HG02938 (cell line): ENCODE measurements at regions not wholly inside any gene's neighbourhood (a gene's known extent, or its start where the extent isn't known, plus 50 kb on each side); places are given as distances from the start of the nearest gene placed in this dataset.
A peak's percentile ranks its signal among the peaks of the same experiment; 100 is the strongest.
"Not testable (repeated sequence)": the region's sequence is repeated elsewhere in the genome, so short reads cannot be mapped to it uniquely, and the experiment has no call there.

Experiments
- ATAC-seq: cut with Tn5 transposase; IDR thresholded peaks from one replicate; pipeline ENCODE4 v1.9.1; 2021; ENCODE audit warnings: mild to moderate bottlenecking, moderate library complexity; ENCODE audit not compliant: unreplicated experiment

DNA sequence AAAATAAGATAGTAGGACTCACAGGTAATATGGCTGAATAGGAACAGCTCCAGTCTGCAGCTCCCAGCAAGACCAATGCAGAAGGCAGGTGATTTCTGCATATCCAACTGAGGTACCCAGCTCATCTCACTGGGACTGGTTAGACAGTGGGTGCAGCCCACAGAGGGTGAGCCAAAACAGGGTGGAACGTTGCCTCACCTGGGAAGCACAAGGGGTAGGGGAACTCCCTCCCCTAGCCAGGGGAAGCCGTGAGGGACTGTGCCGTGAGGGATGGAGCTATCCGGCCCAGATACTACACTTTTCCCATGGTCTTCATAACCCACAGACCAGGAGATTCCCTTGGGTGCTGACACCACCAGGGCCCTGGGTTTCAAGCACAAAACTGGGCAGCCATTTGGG is 114.8 kb upstream of the GNAI1 start:
- not testable (repeated sequence) for ATAC-seq

DNA sequence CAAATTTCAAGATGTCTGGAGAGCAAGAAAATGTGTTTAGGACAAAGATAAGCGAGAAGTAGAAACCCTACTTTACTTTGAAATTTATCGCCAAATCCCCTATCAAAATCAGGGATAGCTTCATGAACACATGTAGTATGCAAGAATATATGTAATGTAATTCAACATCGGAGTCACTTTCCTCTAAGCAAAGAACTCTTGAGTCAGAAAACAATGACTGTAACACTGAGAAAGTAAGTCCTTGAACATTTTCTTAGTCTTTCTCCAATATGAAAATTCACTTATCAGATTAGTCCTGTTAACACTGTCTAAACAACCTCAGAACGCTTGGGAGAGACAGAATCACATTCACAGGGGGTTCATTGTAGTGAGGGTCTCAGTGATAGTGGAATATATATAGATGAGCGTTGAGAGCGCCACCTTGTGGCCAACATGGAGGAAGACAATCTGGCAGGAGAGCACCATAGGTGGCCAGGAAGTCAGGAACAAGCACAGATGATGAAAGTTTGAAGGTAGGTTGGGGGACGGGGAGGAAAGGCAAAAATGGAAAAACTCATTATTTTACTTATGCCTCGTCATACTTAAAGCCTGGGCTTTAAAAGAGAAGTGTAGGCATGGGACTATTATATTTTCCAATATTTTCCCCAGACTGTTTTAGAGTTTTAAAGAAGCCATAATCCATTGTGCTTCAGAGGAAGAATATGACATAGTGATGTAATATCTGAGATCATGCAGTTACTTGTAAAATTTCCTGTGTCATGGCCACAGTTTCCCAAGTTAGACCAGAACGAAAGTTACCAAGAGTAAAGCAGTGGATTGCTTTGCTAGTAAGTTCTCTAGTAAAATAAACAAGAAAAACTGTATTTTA is 115.5 kb upstream of the GNAI1 start:
- ATAC-seq: peak; percentile 97

DNA sequence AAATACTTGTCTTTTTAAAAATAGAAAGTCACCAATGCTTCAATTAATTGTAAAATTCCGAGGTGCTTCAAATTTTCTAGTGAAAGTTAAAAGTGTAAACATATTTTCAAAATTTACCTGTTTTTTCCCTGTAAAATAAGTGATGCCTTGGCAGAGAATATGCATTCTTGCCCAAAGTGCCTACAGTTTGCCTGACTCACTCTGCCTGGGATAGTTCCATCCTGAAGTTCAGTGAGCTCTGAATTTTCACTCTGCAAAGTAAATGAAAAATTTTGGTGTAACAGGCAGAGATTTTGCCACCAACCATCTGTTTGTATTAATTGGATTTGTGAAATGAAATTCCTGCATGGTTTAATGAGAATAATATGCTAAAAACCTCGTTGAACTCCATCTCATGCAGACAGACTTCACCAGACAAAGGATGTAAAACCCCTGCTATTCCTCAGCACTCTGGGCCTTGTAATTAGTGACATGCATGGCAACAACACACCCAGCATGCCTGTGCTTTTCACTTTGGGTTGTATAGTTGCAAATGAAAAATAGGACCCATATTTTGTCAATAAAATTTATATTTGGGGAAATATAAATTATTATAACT is 117.4 kb upstream of the GNAI1 start:
- ATAC-seq: no peak

DNA sequence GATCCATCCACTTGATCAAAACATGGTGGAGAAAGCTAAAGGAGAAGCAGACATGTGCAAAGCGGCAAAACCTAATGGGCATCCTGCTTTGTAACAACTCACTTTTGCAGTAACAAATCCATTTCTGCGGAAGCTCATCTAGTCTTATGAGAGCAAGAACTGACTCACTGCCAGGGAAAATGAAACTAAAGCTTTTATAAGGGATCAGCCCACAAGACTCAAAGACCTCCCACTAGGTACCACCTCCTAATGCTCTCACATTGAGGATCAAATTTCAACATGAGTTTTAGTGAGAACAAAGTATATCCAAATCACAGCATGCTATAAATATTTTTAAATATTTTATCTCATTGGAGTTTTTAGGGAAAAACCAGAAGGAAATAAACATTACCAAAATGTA is 120.1 kb upstream of the GNAI1 start:
- no peak for ATAC-seq

DNA sequence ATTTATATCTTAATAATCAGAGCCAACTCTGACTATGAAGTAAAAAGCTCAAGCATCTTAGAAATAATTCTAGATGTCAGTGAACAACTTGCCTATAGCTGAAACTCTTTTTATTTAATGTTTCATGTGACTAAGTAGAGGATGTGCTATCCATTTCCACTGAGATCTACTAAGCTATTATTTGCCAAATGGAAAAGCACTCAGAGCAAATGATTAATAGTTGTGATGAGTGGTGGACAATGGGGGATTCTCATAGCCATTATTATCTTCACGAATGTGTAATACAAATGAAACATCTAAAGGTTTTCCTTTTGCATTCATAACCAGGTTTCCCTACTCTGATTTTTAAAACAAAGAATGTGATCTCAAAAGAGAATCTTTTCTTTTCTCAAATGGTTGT is 126.6 kb upstream of the GNAI1 start:
- no peak for ATAC-seq

DNA sequence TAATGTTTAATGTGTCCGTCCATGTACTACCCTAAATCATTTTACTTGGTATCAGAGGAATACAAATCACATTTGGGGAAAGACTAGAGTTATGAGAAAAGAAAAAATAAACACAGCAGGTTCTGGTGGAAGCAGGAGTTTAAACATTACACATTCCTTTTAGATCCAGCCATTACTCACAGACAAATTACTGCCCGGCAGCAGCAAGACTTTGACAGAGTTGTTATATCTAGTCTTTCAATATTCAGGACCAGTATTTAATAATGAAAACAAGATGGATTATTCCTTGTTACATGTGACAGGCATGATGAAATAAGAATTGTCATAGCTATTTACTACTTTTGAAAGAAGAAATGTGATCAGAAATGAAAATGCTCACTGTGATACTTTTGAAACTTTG is 131.8 kb upstream of the GNAI1 start:
- ATAC-seq: no peak

DNA sequence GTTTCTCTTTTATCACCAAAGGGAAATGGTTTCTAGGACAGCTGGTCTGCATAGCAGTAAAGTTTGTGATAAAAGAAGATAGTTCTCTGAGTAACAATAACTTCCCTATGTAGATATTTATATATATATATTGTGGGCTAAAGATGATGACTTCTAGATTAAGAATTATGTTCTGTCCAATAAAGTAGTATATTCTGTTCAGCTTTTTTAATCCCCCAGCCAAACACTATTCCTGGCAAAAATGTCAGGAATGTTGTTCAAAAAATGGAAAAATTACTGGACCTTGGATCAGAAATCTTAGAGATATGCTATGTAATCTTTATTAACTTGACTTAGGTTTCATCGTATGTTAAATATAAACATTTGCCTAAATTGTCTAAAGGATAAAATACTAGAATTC is 136.3 kb upstream of the GNAI1 start:
- ATAC-seq: no peak

DNA sequence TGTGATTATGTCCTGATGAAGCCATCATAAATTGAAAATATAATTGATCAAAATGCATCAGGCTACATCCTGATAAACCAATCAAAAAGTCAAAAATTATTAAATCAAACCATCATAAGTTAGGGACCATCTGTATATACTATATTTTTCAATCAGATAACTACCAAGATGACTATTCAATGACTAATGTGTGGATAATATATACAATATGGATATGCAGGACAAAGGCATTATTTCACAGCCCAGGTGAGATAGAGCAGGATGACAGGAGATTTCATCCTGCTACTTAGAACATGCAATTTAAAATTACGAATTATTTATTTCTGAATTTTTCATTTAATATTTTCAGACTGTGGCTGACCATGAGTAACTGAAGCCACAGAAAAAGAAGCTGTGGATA is 137.3 kb upstream of the GNAI1 start:
- no peak for ATAC-seq

DNA sequence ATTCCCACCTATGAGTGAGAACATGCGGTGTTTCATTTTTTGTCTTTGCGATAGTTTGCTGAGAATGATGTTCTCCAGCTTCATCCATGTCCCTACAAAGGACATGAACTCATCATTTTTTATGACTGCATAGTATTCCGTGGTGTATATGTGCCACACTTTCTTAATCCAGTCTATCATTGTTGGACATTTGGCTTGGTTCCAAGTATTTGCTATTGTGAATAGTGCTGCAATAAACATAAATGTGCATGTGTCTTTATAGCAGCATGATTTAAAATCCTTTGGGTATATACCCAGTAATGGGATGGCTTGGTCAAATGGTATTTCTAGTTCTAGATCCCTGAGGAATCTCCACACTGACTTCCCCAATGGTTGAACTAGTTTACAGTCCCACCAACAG is 138.9 kb upstream of the GNAI1 start:
- ATAC-seq: not testable (repeated sequence)

DNA sequence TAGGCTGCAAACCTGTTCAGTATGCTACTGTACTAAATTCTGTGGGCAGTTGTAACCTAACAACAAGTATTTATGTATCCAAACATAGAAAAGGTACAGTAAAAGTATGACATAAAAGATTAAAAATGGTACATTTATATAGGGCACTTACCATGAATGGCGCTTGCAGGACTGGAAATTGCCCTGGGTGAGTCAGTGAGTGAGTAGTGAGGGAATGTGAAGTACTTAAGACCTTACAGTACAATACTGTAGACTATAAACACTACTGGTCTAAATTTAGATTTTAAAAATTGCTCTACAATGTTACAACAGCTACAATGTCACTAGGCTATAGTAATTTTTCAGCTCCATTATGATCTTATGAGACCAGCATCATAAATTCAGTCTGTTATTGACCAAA is 146.0 kb upstream of the GNAI1 start:
- no peak for ATAC-seq

DNA sequence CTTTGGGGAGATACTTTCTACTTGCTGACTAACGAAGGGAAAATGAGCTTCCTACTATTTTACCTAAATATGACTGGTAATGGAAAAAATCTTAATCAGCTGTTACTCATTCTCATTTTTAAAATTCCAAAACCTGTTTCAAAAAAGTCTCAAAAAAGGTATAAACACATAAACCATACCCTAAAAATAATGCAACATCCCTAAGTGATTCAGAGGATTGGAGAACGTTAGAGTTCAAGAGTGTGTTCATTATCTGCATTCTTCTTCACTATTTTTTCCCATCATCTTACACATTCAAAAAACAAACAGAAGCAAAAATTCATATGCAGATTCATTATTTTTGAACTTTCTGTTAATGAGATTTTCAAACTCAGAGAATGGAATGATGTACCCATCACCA is 150.4 kb upstream of the GNAI1 start:
- no peak for ATAC-seq

DNA sequence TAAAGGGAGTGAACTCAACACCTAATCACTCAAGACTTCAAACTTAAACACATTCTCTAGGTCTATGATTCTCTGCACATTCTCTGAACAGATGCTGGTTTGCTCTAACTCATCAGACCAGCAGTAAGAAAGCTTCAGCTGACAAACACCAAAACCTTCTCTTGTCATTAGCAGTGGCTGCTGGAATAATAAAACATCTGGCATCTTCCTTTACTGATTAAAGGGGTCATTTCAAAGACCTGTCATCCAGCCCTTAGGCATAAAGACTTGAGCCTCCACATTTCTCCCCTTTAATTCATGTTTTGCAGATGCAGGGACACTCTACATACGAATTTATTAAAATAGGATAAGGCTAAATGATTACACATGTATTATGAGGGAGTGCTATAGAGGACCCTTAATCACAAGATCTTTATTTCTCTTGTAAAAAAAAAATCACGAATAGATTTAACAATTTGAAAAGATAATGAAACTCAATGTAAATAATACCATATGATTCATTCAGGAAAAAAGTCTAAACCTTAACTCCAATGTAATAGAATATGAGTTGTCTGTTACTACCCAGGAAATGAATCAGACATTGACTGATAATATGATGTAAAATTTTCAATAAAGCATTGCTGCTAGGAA is 152.4 kb upstream of the GNAI1 start:
- no peak for ATAC-seq

DNA sequence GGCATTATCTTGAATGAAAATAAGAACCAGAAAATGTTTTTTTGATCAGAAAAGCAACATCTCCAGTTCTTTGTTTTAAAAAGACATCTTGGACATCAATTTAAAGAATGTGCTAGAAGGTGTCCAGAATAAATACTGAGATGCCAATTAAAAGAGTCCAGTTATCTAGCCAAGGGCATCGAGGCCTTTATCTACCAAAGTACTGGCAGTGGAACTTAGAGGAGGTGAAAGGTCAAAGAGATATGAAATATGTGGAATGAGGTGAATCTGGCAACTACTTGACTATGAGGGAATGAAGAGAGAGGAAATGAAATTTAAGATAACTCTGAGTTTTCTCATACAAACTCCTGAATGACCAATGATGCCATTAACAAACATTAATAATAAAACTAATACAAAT is 154.3 kb upstream of the GNAI1 start:
- ATAC-seq: no peak

DNA sequence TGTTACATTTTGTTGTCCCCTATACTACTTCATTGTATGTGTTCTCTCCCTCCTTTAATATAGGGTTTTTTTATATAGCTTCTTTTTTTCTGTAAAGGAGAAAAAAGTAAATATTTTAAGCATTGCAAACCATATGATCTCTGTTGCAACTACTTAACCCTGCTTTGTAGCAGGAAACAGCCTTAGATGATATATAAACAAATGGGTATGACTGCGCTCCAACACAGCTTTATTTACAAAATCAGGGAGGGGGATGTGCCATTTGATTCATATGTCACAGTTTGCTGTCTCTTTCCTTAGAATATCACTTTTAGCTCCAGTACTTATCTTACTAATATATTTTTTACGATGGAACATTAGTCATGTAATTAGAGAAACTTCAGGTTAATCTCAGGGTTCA is 155.2 kb upstream of the GNAI1 start:
- ATAC-seq: no peak

DNA sequence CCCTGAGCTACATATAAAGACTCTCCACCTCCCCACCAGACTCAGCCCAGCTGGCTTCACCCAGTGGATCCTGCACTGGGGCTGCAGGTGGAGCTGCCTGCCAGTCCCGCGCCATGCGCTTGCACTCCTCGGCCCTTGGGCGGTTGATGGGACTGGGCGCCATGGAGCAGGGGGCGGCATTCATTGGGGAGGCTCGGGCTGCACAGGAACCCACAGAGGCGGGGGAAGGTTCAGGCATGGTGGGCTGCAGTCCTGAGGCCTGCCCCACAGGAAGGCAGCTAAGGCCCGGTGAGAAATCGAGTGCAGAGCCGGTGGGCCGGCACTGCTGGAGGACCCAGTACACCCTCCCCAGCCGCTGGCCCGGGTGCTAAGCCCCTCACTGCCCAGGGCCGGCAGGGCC is 157.2 kb upstream of the GNAI1 start:
- no peak for ATAC-seq

DNA sequence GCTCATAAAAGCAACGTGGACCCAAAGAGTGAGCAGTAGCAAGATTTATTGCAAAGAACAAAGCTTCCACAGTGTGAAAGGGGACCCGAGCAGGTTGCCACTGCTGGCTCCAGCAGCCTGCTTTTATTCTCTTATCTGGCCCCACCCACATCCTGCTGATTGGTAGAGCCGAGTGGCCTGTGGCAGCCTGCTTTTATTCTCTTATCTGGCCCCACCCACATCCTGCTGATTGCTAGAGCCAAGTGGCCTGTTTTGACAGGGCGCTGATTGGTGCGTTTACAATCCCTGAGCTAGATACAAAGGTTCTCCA is 158.0 kb upstream of the GNAI1 start:
- ATAC-seq: not testable (repeated sequence)

DNA sequence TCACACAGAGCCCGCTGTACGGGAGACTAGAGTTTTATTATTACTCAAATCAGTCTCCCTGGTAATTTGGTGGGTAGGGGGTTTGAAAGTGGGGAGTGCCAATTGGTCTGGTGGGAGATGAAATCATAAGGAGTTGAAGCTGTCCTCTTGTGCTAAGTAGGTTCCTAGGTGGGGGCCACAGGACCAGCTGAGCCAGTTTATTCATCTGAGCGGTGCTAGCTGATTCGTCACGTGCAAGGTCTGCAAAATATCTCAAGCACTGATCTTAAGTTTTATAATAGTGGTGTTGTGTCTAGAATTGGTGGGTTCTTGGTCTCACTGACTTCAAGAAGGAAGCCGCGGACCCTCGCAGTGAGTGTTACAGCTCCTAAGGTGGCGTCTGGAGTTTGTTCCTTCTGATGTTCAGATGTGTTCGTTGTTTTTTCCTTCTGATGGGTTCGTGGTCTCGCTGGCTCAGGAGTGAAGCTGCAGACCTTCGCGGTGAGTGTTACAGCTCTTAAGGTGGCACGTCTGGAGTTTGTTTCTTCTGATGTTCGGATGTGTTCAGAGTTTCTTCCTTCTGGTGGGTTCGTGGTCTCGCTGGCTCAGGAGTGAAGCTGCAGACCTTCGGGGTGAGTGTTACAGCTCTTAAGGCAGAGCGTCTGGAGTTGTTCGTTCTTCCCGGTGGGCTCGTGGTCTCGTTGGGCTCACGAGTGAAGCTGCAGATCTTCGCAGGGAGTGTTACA is 158.5 kb upstream of the GNAI1 start:
- not testable (repeated sequence) for ATAC-seq

DNA sequence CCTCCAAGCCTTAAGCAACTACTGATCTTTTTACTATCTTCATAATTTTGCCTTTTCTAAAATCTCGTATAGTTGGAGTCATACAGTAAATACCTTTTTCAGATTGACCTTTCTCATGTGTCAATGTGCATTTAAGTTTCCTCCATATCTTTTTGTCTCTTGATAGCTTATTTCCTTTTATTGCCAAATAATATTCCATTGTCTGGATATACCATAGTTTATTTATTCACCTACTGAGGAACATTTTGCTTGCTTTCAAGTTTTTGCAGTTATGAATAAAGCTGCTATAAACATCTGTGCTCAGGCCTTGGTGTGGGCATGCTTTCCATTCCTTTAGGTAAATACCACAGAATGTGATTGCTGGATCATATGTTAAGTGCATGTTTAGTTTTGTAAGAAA is 161.2 kb upstream of the GNAI1 start:
- no peak for ATAC-seq

DNA sequence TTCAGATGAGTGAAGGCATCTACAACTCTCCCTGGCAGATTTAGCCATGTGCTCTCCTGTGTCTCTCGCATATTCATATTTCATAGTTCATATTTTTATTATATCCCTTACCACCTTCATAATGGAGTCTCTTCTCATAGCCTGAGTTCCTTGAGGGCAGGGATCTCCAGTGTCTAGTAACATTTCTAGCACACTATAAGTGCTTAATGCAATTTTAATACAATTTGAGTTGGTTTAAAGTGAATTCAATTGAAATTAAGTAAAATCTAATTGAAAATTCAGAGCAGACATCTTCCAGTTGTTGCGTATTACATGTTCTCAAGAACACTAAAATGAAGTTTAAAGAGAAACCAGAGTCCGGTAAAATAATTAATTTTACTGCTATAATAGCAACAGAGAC is 163.6 kb upstream of the GNAI1 start:
- ATAC-seq: no peak

DNA sequence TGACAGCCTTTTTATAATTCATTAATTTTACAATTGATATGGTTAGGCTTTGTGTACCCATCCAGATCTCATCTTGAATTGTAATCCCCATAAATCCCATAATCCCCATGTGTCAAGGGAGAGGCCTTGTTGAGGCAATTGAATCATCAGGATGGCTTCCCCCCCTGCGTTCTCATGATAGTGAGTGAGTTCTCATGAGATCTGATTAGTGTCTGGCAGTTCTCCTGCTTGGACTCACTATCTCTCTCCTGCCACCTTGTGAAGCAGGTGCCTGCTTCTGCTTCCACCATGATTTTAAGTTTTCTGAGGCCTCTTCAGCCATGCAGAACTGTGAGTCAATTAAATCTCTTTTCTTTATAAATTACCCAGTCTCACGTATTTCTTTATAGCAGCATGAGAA is 165.7 kb upstream of the GNAI1 start:
- no peak for ATAC-seq

DNA sequence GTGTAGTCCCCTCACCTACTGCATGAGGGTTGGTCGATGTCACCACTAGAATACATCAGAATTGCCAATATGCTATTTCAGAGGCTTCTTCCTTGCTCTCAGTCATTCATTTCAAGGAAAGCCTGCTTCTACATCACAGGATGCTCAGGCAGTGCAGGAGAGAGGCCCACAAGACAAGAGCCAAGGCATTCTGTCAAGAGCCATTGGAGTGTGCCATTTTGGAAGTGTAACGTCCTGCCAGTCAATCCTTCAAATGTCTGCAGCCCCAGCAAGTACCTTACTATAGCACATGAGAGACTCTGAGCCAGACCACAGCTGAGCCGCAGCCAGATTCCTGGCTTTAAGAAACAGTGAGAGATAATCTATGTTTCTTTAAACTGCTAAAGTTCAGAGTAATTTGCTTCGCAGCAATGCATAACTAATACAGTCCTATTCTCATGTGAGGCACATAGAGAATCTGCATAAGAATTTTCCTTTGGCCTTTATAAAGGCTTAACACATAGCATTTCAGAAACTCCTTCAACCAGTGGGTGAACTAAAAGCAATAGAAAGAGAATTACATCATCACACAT is 166.5 kb upstream of the GNAI1 start:
- ATAC-seq: no peak
